Spleen (tissue), 11 donors: ENCODE measurements at regions not wholly inside any gene's neighbourhood (a gene's known extent, or its start where the extent isn't known, plus 50 kb on each side); places are given as distances from the start of the nearest gene placed in this dataset.

ENCODE experiments used
- DNase-seq: peaks from one replicate; pipeline ENCODE4 v3.0.0-alpha.2; 2020
- H3K27ac ChIP-seq, 8 donors: fragments of 200-600 bp; sonication (generic) in 7 of 8; 1 replicate in 4 of 8; 2 replicates in 4 of 8; pipeline versions ENCODE4 v1.5.0 to v1.8.0; 2016 to 2021; ENCODE audit warnings: inconsistent platforms in 4 of 8, mild to moderate bottlenecking in 4 of 8, moderate library complexity in 1 of 8
- H3K27me3 ChIP-seq, 7 donors: fragments of 200-600 bp; sonication (generic) in 6 of 7; replicated peaks in 1 of 7; 1 replicate in 4 of 7; 2 replicates in 3 of 7; pipeline versions ENCODE4 v1.5.0 to v1.8.0; 2016 to 2021; ENCODE audit warnings: inconsistent platforms in 3 of 7, mild to moderate bottlenecking in 1 of 7
- H3K36me3 ChIP-seq, 6 donors: fragments of 200-600 bp; sonication (generic) in 5 of 6; 1 replicate in 4 of 6; 2 replicates in 2 of 6; pipeline versions ENCODE4 v1.5.0 to v1.8.0; 2016 to 2021; ENCODE audit warnings: inconsistent platforms in 2 of 6
- H3K4me1 ChIP-seq, 6 donors: fragments of 200-600 bp; sonication (generic) in 5 of 6; 1 replicate in 3 of 6; 2 replicates in 3 of 6; pipeline versions ENCODE4 v1.5.0 to v1.8.0; 2016 to 2021; ENCODE audit warnings: inconsistent platforms in 3 of 6
- H3K4me3 ChIP-seq, 8 donors: fragments of 200-600 bp; sonication (generic) in 7 of 8; 1 replicate in 4 of 8; 2 replicates in 4 of 8; pipeline versions ENCODE4 v1.5.0 to v1.8.0; 2016 to 2021; ENCODE audit warnings: inconsistent platforms in 4 of 8, mild to moderate bottlenecking in 4 of 8, moderate library complexity in 2 of 8
- H3K9me3 ChIP-seq, 8 donors: fragments of 200-600 bp; sonication (generic) in 7 of 8; 1 replicate in 4 of 8; 2 replicates in 4 of 8; pipeline versions ENCODE4 v1.5.0 to v1.8.0; 2016 to 2021; ENCODE audit warnings: inconsistent platforms in 4 of 8
- CTCF ChIP-seq, 11 experiments: fragments of 200-600 bp in 7 of 11; fragments of 450-650 bp in 4 of 11; sonication (generic) in 4 of 11; IDR thresholded peaks in 8 of 11; conservative IDR thresholded peaks in 3 of 11; 1 replicate in 7 of 11; 2 replicates in 4 of 11; pipeline versions ENCODE4 v1.4.0 to v1.8.0; 2016 to 2021; ENCODE audit warnings: antibody characterized with exemption in 11 of 11, inconsistent platforms in 4 of 11, mild to moderate bottlenecking in 1 of 11
- POLR2A ChIP-seq, 3 donors: fragments of 450-650 bp; IDR thresholded peaks; one replicate each; pipeline ENCODE4 v1.5.1; 2017; ENCODE audit warnings: antibody characterized with exemption in 3 of 3, mild to moderate bottlenecking in 1 of 3
- POLR2AphosphoS5 ChIP-seq, 3 donors: sonication (generic); formaldehyde crosslinking; IDR thresholded peaks; one replicate each; pipeline ENCODE4 v1.5.1; 2017; ENCODE audit warnings: antibody characterized with exemption in 3 of 3
- WGBS, 5 donors: extraction: QIAGEN DNeasy Blood & Tissue Kit in 3 of 5; methylation state at CpG; one replicate each; pipeline versions ENCODE4 v1.1.5 to v1.1.7; 2013 to 2018; 5-methylcytosine and 5-hydroxymethylcytosine counted together
- intact Hi-C: fragments of 100-400 bp; cut with DNase I; formaldehyde crosslinking; loops from one replicate; pipeline ENCODE4 v1.15.0; 2023; ENCODE audit warnings: low total_unique reads
- donor health status: healthy with polysubstance abuse.
- donor health status: DM: no; HTN: no; CAD: no; lungs with moderate emphysema.
- donor health status: DM: no; HTN: no; CAD: no.
- donor health status: Bipolar disorder and iron deficiency.
- donor health status: healthy.
- donor health status: DM: no; HTN: no; CAD: no.
- donor health status: DM: yes; HTN: yes; CAD: no.

- Histone ChIP-seq H3K4me3 (no peak overlapping the region), H3K27me3 (no peaks in the 10 kb centered on the region), H3K27ac (no peak overlapping the region), H3K4me1 (no peaks in the 10 kb centered on the region), H3K9me3 (peaks cover 0 to 12% (median 2%) of the 10 kb centered on the region in 8 donors), H3K36me3 (no peaks in the 10 kb centered on the region)
- intact Hi-C loops = no loop called here
- peak; percentile 58 for DNase-seq
- TF ChIP-seq POLR2A (IDR thresholded peaks at IDR 0.05) (no peak), CTCF (IDR thresholded peaks at IDR 0.05 in 8 of 11, conservative IDR thresholded peaks at IDR 0.05 in 3 of 11) (no peak), POLR2AphosphoS5 (IDR thresholded peaks at IDR 0.05) (no peak)
- WGBS, 5 donors = 82 to 94% (median 85%) methylated on average over 8 to 9 of the region's 9 CpGs
Measured at GRCh38 chr5:3333105-3333504, 262.5 kb upstream of the IRX1 start.

- Histone ChIP-seq H3K27me3 (no peaks in the 10 kb centered on the region), H3K9me3 (peaks cover 0 to 13% (median 2%) of the 10 kb centered on the region in 8 donors), H3K36me3 (no peaks in the 10 kb centered on the region), H3K4me1 (no peaks in the 10 kb centered on the region), H3K4me3 (no peak overlapping the region), H3K27ac (no peak overlapping the region)
- no peak for TF ChIP-seq CTCF (IDR thresholded peaks at IDR 0.05 in 8 of 11, conservative IDR thresholded peaks at IDR 0.05 in 3 of 11)
- WGBS, 5 donors = 85 to 95% (median 89%) methylated on average over 6 of the region's 6 CpGs; no CpG with 5 or more reads in 1 of the 5 donors
- intact Hi-C loops = no loop called here
- DNase-seq = peak; percentile 53
Measured at GRCh38 chr5:3331819-3332218, 263.8 kb upstream of the IRX1 start.

GRCh38 chr5:3330442-3330841, 265.2 kb upstream of the IRX1 start:
- DNase-seq = no peak
- H3K9me3 ChIP-seq = peaks cover 0 to 25% (median 2%) of the 10 kb centered on the region in 8 donors
- TF ChIP-seq POLR2A (IDR thresholded peaks at IDR 0.05) = no peak
- no peak for TF ChIP-seq CTCF (IDR thresholded peaks at IDR 0.05 in 8 of 11, conservative IDR thresholded peaks at IDR 0.05 in 3 of 11)
- TF ChIP-seq POLR2AphosphoS5 (IDR thresholded peaks at IDR 0.05) = no peak
- no peaks in the 10 kb centered on the region for H3K4me1 ChIP-seq
- no peak overlapping the region for H3K27ac ChIP-seq
- WGBS, 5 donors = 82 to 92% (median 86%) methylated on average over 5 to 6 of the region's 6 CpGs
- H3K36me3 ChIP-seq = no peaks in the 10 kb centered on the region
- intact Hi-C loops = no loop called here
- no peaks in the 10 kb centered on the region for H3K27me3 ChIP-seq
- no peak overlapping the region for H3K4me3 ChIP-seq

- no peak overlapping the region for H3K27ac ChIP-seq
- DNase-seq = peak; percentile 64
- no peaks in the 10 kb centered on the region for H3K36me3 ChIP-seq
- WGBS, 5 donors = 61 to 70% (median 67%) methylated on average over 4 of the region's 4 CpGs
- no peaks in the 10 kb centered on the region for H3K27me3 ChIP-seq
- intact Hi-C loops = no loop called here
- peaks cover 0 to 33% (median 7%) of the 10 kb centered on the region in 8 donors for H3K9me3 ChIP-seq
- no peak overlapping the region for H3K4me3 ChIP-seq
- TF ChIP-seq CTCF (IDR thresholded peaks at IDR 0.05 in 8 of 11, conservative IDR thresholded peaks at IDR 0.05 in 3 of 11) (no peak), POLR2A (IDR thresholded peaks at IDR 0.05) (no peak), POLR2AphosphoS5 (IDR thresholded peaks at IDR 0.05) (no peak)
- no peaks in the 10 kb centered on the region for H3K4me1 ChIP-seq
Measured at GRCh38 chr5:3329427-3329826, 266.2 kb upstream of the IRX1 start.
